ENCODE measurements at regions not wholly inside any gene's neighbourhood (a gene's known extent, or its start where the extent isn't known, plus 50 kb on each side); places are given as distances from the start of the nearest gene placed in this dataset.

DNA sequence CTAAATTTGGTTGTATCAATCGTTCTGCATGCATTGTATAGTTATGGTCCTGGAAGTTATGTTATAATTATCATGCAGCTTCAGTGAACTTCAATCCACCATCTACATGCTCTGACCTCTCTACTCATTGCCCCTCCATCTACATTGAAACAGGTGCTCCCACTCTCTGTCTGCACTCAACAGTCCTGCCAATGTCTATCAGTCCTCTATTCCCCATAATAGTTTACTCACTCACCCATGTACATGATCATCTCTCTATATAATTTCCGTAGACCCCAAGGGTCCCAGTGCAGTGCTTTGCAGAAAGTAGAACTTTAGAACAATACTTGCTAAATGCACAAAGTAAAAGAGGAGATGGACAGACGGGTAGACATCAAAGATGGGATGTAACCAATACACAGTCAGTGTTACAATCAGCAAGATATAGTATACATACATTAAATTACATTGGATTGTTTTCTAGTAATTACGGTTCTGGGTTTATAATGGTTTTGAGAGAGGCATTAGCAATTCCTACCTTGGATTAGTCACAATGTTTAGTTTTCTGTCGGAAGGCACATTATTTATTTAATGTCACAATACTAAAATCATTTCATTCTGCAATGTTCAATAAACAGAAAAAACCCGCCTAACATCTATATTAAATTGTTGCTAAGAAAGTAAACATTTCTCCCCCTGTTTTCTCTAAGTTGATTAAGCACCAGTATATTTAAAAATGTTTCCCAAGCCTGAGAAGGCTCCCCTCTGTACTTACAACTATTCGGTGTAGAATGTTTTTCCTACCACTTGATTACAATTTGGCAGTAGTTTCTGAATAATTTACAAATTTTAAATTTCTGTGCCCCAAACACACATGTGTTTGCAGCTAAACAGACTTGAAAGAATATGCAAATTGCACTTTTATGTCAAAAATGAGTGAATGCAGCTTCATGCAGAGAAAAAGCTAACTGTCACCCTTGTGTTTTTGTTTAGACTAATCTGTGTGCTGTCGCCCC lies 94.4 kb upstream of the SIX2 start:
- Histone ChIP-seq H3K9ac (ENCODE audit: insufficient read depth, low read length, poor library complexity, severe bottlenecking) (no peak overlapping the region), H2AFZ (ENCODE audit: insufficient read depth, low read depth, low read length, poor library complexity, severe bottlenecking) (no peak overlapping the region), H3K4me2 (replicated peaks; ENCODE audit: extremely low read depth, low read length, poor library complexity, severe bottlenecking) (no peak overlapping the region), H3K4me3 (replicated peaks in 1 of 3; ENCODE audit: low read depth in 2 of 3, low read length in 3 of 3) (no peak overlapping the region), H3K9me3 (replicated peaks in 1 of 2; ENCODE audit: control insufficient read depth in 1 of 2, insufficient read depth in 1 of 2, low read length in 2 of 2) (no peaks in the 10 kb centered on the region), H3K36me3 (replicated peaks in 1 of 2; ENCODE audit: control insufficient read depth in 1 of 2, insufficient read depth in 2 of 2, low read length in 2 of 2) (no peaks in the 10 kb centered on the region), H3K27me3 (ENCODE audit: control insufficient read depth in 2 of 2, insufficient read depth in 2 of 2, low read length in 2 of 2) (no peaks in the 10 kb centered on the region), H3K27ac (ENCODE audit: low read depth in 1 of 2, low read length in 2 of 2) (no peak overlapping the region), H3K4me1 (ENCODE audit: control insufficient read depth in 1 of 2, insufficient read depth in 2 of 2, low read length in 2 of 2) (no peaks in the 10 kb centered on the region), H3K79me2 (ENCODE audit: insufficient read depth, low read length) (no peaks in the 10 kb centered on the region), H4K20me1 (ENCODE audit: insufficient read depth, low read length) (no peaks in the 10 kb centered on the region)
- Mint-ChIP-seq H3K4me1 (no peaks in the 10 kb centered on the region), H3K36me3 (no peaks in the 10 kb centered on the region), H3K27me3 (ENCODE audit: low read depth in 3 of 3) (peaks cover 1 to 2% (median 2%) of the 10 kb centered on the region in 3 donors), H3K4me3 (no peak overlapping the region), H3K27ac (no peak overlapping the region), H3K9me3 (no peaks in the 10 kb centered on the region)
- no CpG with 5 or more reads among the region's 8 CpGs for WGBS (ENCODE audit: insufficient coverage)
- DNase-seq: no peak
- intact Hi-C loops (cut with micrococcal nuclease): no loop called here
- no peak for TF ChIP-seq CTCF (IDR thresholded peaks at IDR 0.05)

DNA sequence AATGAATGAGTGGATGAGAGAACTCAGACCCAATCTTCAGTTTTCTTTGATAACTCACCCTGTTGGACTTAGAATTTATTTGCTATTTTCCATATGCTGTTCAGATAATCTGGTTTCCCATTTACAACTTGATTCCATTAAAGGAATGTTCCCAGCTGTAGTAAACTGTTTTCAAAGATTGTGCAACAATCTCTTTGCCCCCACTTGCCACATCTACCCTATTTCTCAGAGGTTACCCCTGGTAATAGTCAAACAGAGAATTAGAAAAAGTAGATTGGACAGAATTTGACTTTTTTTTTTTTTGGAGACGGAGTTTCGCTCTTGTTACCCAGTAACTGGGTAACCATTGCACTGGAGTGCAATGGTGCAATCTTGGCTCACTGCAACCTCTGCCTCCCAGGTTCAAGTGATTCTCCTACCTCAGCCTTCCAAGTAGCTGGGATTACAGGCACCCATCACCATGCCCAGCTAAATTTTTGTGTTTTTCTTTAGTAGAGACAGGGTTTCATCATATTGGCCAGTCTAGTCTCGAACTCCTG lies 93.4 kb upstream of the SIX2 start:
- H3K4me3 Mint-ChIP-seq: no peak overlapping the region
- intact Hi-C loops (cut with micrococcal nuclease): no loop called here
- H3K27ac Mint-ChIP-seq: no peak overlapping the region
- no peaks in the 10 kb centered on the region for H3K36me3 Mint-ChIP-seq
- Histone ChIP-seq H3K9me3 (replicated peaks in 1 of 2; ENCODE audit: control insufficient read depth in 1 of 2, insufficient read depth in 1 of 2, low read length in 2 of 2) (no peaks in the 10 kb centered on the region), H3K4me2 (replicated peaks; ENCODE audit: extremely low read depth, low read length, poor library complexity, severe bottlenecking) (no peak overlapping the region), H3K79me2 (ENCODE audit: insufficient read depth, low read length) (no peaks in the 10 kb centered on the region), H3K9ac (ENCODE audit: insufficient read depth, low read length, poor library complexity, severe bottlenecking) (no peak overlapping the region), H3K27ac (ENCODE audit: low read depth in 1 of 2, low read length in 2 of 2) (no peak overlapping the region), H3K4me3 (replicated peaks in 1 of 3; ENCODE audit: low read depth in 2 of 3, low read length in 3 of 3) (no peak overlapping the region), H3K36me3 (replicated peaks in 1 of 2; ENCODE audit: control insufficient read depth in 1 of 2, insufficient read depth in 2 of 2, low read length in 2 of 2) (no peaks in the 10 kb centered on the region), H3K27me3 (ENCODE audit: control insufficient read depth in 2 of 2, insufficient read depth in 2 of 2, low read length in 2 of 2) (no peaks in the 10 kb centered on the region), H4K20me1 (ENCODE audit: insufficient read depth, low read length) (no peaks in the 10 kb centered on the region), H3K4me1 (ENCODE audit: control insufficient read depth in 1 of 2, insufficient read depth in 2 of 2, low read length in 2 of 2) (no peaks in the 10 kb centered on the region), H2AFZ (ENCODE audit: insufficient read depth, low read depth, low read length, poor library complexity, severe bottlenecking) (no peak overlapping the region)
- H3K4me1 Mint-ChIP-seq: no peaks in the 10 kb centered on the region
- 100% methylated on average over 2 of the region's 3 CpGs for WGBS (ENCODE audit: insufficient coverage)
- no peak for DNase-seq
- no peaks in the 10 kb centered on the region for H3K9me3 Mint-ChIP-seq
- TF ChIP-seq CTCF (IDR thresholded peaks at IDR 0.05): no peak
- H3K27me3 Mint-ChIP-seq (ENCODE audit: low read depth in 3 of 3): peaks cover 1 to 4% (median 2%) of the 10 kb centered on the region in 3 donors

Data from CD14-positive monocyte (primary cell).